Loucy (cell line): ENCODE measurements at regions not wholly inside any gene's neighbourhood (a gene's known extent, or its start where the extent isn't known, plus 50 kb on each side); places are given as distances from the start of the nearest gene placed in this dataset.

Experiments
- H2AFZ ChIP-seq: fragments of 200-600 bp; sonication (generic); 2 replicates; pipeline ENCODE4 v1.6.0; 2016; ENCODE audit warnings: antibody characterized with exemption, mild to moderate bottlenecking, low read length, moderate library complexity
- H3F3A ChIP-seq: fragments of 200-600 bp; 2 replicates; pipeline ENCODE4 v1.6.0; 2016; ENCODE audit warnings: antibody characterized with exemption, low read depth, mild to moderate bottlenecking
- H3K27me3 ChIP-seq: fragments of 200-600 bp; sonication (generic); 2 replicates; pipeline ENCODE4 v1.6.1; 2014; ENCODE audit warnings: low read length, mild to moderate bottlenecking; ENCODE audit not compliant: insufficient read depth, poor library complexity, severe bottlenecking
- H3K36me3 ChIP-seq: fragments of 200-600 bp; sonication (generic); 2 replicates; pipeline ENCODE4 v1.6.1; 2016; ENCODE audit warnings: low read length; ENCODE audit not compliant: insufficient read depth
- H3K4me1 ChIP-seq: fragments of 200-600 bp; sonication (generic); 2 replicates; pipeline ENCODE4 v1.5.1; 2014; ENCODE audit warnings: low read length, mild to moderate bottlenecking; ENCODE audit not compliant: insufficient read depth, poor library complexity, severe bottlenecking
- H3K4me2 ChIP-seq: fragments of 200-600 bp; sonication (generic); 2 replicates; pipeline ENCODE4 v1.6.0; 2014; ENCODE audit warnings: antibody characterized with exemption, low read length, low read depth, mild to moderate bottlenecking; ENCODE audit not compliant: poor library complexity, severe bottlenecking
- H3K4me3 ChIP-seq: fragments of 200-600 bp; sonication (generic); 2 replicates; pipeline ENCODE4 v1.5.1; 2014; ENCODE audit warnings: low read length, mild to moderate bottlenecking, mixed read lengths; ENCODE audit not compliant: poor library complexity, severe bottlenecking
- H3K79me2 ChIP-seq: fragments of 200-600 bp; sonication (generic); 2 replicates; pipeline ENCODE4 v1.6.1; 2014; ENCODE audit warnings: low read length; ENCODE audit not compliant: insufficient read depth
- H3K9ac ChIP-seq: fragments of 200-600 bp; sonication (generic); 2 replicates; pipeline ENCODE4 v1.6.0; 2014; ENCODE audit warnings: mild to moderate bottlenecking, low read depth, low read length, moderate library complexity; ENCODE audit not compliant: poor library complexity, severe bottlenecking
- H3K9me2 ChIP-seq: fragments of 200-600 bp; sonication (generic); replicated peaks from 2 replicates; pipeline ENCODE4 v1.6.1; 2016; ENCODE audit warnings: low read depth, low read length, mixed read lengths
- H3K9me3 ChIP-seq: fragments of 200-600 bp; sonication (generic); 2 replicates; pipeline ENCODE4 v1.6.1; 2014; ENCODE audit warnings: mild to moderate bottlenecking, antibody characterized with exemption, low read length, low read depth; ENCODE audit not compliant: insufficient read depth
- H4K20me1 ChIP-seq: fragments of 200-600 bp; sonication (generic); 2 replicates; pipeline ENCODE4 v1.6.0; 2014; ENCODE audit warnings: antibody characterized with exemption, low read length, mild to moderate bottlenecking; ENCODE audit not compliant: insufficient read depth, poor library complexity, severe bottlenecking
- EZH2phosphoT487 ChIP-seq: fragments of 200-600 bp; IDR thresholded peaks from 2 replicates; pipeline ENCODE4 v1.6.1; 2018; ENCODE audit warnings: antibody characterized with exemption, mild to moderate bottlenecking, moderate library complexity, borderline replicate concordance
- TF ChIP-seq, protein P1 (sequence below): fragments of 200-600 bp; sonication (generic); conservative IDR thresholded peaks from 2 replicates; pipeline ENCODE4 v1.5.1; 2014; ENCODE audit warnings: mild to moderate bottlenecking, antibody characterized with exemption, low read length

- H3K79me2 ChIP-seq = no peaks in the 10 kb centered on the region
- no peak overlapping the region for H3K9ac ChIP-seq
- H3K4me2 ChIP-seq = no peak overlapping the region
- no peaks in the 10 kb centered on the region for H3K9me3 ChIP-seq
- no peaks in the 10 kb centered on the region for H3F3A ChIP-seq
- no peaks in the 10 kb centered on the region for H3K9me2 ChIP-seq
- no peaks in the 10 kb centered on the region for H3K36me3 ChIP-seq
- no peak overlapping the region for H2AFZ ChIP-seq
- no peaks in the 10 kb centered on the region for H4K20me1 ChIP-seq
- no peaks in the 10 kb centered on the region for H3K4me1 ChIP-seq
- no peak for TF ChIP-seq EZH2phosphoT487
- TF ChIP-seq, protein P1, sequence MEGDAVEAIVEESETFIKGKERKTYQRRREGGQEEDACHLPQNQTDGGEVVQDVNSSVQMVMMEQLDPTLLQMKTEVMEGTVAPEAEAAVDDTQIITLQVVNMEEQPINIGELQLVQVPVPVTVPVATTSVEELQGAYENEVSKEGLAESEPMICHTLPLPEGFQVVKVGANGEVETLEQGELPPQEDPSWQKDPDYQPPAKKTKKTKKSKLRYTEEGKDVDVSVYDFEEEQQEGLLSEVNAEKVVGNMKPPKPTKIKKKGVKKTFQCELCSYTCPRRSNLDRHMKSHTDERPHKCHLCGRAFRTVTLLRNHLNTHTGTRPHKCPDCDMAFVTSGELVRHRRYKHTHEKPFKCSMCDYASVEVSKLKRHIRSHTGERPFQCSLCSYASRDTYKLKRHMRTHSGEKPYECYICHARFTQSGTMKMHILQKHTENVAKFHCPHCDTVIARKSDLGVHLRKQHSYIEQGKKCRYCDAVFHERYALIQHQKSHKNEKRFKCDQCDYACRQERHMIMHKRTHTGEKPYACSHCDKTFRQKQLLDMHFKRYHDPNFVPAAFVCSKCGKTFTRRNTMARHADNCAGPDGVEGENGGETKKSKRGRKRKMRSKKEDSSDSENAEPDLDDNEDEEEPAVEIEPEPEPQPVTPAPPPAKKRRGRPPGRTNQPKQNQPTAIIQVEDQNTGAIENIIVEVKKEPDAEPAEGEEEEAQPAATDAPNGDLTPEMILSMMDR = no peak
- H3K27me3 ChIP-seq = no peaks in the 10 kb centered on the region
- H3K4me3 ChIP-seq = no peak overlapping the region
Observed at GRCh38 chr13:104855581-104855980, 1679.9 kb downstream of the EFNB2 start.

DNA sequence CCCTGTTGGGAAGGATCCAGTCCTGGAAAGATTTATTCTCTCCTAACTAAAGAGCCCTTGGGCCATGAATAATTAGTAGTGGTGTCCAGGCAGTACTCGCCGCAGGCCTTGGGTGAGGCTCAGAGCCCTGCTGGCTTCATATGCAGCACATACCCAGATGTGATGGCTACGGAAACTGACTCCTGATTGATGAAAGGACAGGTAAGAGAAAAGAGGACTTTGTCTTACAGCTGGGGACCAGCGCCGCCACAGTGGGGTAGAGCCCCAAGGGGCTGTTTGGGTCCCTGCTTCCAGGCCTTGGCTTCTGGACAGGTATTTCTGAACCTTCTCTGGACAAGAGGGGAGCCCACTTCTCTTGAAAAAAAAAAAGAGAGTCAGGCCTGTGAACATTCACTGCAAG lies 1680.8 kb downstream of the EFNB2 start:
- H3K36me3 ChIP-seq = no peaks in the 10 kb centered on the region

DNA sequence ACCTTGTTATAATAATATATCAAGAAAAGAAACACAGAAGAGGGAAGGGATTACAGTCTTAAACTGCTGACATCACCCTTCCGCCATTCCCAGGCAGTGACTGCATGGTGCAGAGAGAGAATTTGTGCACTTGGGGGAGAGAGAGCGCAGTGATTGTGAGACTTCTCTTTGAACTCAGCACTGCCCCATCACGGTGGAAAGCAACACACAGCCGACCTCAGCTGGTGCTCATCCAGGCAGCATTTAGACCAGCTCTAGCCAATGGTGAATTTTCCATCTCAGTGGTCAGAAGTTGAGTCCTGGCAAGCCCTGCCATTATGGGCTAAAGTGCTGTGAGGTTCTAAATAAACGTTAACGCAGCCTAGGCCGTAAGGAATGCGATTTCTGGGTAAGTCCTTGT lies 1681.5 kb downstream of the EFNB2 start:
- H2AFZ ChIP-seq = no peak overlapping the region
- no peak overlapping the region for H3K9ac ChIP-seq
- no peaks in the 10 kb centered on the region for H4K20me1 ChIP-seq
- no peak for TF ChIP-seq EZH2phosphoT487
- TF ChIP-seq, protein P1 = no peak
- H3K9me2 ChIP-seq = no peaks in the 10 kb centered on the region
- no peak overlapping the region for H3K4me2 ChIP-seq
- H3K4me1 ChIP-seq = no peaks in the 10 kb centered on the region
- H3K36me3 ChIP-seq = no peaks in the 10 kb centered on the region
- no peaks in the 10 kb centered on the region for H3F3A ChIP-seq
- H3K79me2 ChIP-seq = no peaks in the 10 kb centered on the region
- H3K4me3 ChIP-seq = no peak overlapping the region
- H3K27me3 ChIP-seq = no peaks in the 10 kb centered on the region
- no peaks in the 10 kb centered on the region for H3K9me3 ChIP-seq

More for the DNA sequence above, 1680.8 kb downstream of the EFNB2 start:
- H2AFZ ChIP-seq = no peak overlapping the region
- no peaks in the 10 kb centered on the region for H3K9me3 ChIP-seq
- no peak overlapping the region for H3K4me3 ChIP-seq
- H3K9me2 ChIP-seq = no peaks in the 10 kb centered on the region
- no peaks in the 10 kb centered on the region for H3K79me2 ChIP-seq
- H4K20me1 ChIP-seq = no peaks in the 10 kb centered on the region
- no peaks in the 10 kb centered on the region for H3K27me3 ChIP-seq
- H3F3A ChIP-seq = no peaks in the 10 kb centered on the region
- no peak overlapping the region for H3K4me2 ChIP-seq
- no peaks in the 10 kb centered on the region for H3K4me1 ChIP-seq
- no peak for TF ChIP-seq EZH2phosphoT487
- TF ChIP-seq, protein P1 = no peak
- no peak overlapping the region for H3K9ac ChIP-seq
